HG03066 (cell line): ENCODE measurements at regions not wholly inside any gene's neighbourhood (a gene's known extent, or its start where the extent isn't known, plus 50 kb on each side); places are given as distances from the start of the nearest gene placed in this dataset.
"Not testable (repeated sequence)": the region's sequence is repeated elsewhere in the genome, so short reads cannot be mapped to it uniquely, and the experiment has no call there.

Experiments used
- ATAC-seq: cut with Tn5 transposase; IDR thresholded peaks from one replicate; pipeline ENCODE4 v1.9.1; 2021; ENCODE audit warnings: low read depth; ENCODE audit not compliant: unreplicated experiment

- no peak for ATAC-seq
Observed at GRCh38 chr10:63077800-63078199, 55.3 kb upstream of the NRBF2 start.

GRCh38 chr10:63072951-63073350 lies 60.2 kb upstream of the NRBF2 start:
- ATAC-seq: no peak

DNA sequence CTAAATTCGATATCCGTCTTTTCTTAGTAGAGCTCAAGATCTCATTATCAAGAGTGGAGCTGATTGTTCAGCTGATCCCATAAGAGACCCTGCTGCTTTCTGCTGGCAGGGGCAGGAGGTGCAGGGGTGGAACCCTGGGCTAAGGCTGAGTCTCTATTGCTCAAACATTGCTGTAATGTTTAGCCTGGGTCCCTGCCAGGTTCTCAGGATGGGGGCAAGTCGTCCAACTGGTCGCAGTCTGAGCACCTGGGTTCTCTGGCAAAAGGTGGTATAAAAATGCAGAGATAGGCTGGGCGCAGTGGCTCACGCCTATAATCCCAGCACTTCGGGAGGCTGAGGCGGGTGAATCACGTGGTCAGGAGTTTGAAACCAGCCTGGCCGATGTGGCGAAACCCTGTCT lies 62.0 kb upstream of the NRBF2 start:
- no peak for ATAC-seq

- ATAC-seq: no peak
Observed at GRCh38 chr10:63069318-63069717, 63.8 kb upstream of the NRBF2 start.

GRCh38 chr10:63068246-63068645 lies 64.9 kb upstream of the NRBF2 start:
- no peak for ATAC-seq

DNA sequence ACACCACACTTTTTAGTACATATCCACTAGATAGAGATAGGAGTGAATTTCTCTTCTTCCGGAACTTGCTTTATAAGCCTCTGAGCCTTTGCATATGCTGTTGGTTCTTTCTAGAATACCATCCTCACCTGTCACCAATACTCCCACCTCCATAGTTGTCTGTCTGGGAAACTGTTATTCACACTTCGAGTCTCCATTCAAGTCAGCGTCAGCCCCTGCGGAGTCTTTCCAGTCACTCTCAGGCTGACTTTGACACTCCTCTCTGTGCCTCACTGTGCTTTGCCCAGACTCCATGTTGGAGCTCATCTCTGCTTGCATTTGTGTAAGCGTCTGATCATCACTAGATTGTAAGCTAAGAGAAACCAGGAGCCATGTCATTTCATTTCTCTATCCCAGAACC lies 66.5 kb upstream of the NRBF2 start:
- ATAC-seq: no peak

DNA sequence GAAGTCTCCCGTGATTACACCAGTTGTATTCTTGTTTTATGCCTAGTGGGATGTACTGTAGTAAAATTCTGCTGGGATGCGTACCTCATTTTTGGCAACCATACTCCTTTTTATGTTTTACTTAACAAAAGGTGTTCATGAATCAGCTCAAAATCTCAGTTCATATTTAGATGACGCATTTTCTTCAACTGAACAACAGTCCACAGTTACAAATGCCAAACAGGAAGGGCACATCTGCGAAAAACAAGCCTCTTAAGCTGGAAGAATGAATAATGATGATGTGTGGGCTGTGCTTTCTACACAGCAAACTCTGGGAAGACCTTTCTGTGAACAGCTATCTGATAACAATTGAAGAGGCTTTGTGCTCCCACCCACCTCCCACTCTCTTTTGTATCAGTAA lies 68.4 kb upstream of the NRBF2 start:
- ATAC-seq: no peak

GRCh38 chr10:63058236-63058635 lies 74.9 kb upstream of the NRBF2 start:
- no peak for ATAC-seq

- ATAC-seq: no peak
Observed at GRCh38 chr10:63057509-63057908, 75.6 kb upstream of the NRBF2 start.

GRCh38 chr10:63055705-63056104 lies 77.4 kb upstream of the NRBF2 start:
- ATAC-seq: no peak

- ATAC-seq: no peak
Observed at GRCh38 chr10:63054889-63055611, 78.1 kb upstream of the NRBF2 start.

DNA sequence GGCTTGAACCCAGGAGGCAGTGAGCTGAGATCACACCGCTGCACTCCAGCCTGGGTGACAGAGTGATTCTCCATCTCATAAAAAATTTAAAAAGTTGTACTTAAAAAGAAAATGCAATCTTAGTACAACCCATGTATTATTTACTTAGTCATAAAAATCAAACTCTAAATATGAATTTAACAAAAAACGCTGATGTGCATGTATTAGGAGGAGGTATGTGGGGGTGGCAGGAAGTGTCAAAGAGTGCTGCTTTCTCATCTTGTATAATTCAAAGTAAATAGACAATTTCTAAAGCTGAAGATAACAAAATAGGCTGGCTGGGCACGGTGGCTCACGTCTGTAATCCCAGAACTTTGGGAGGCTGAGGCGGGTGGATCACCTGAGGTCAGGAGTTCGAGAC lies 81.0 kb upstream of the NRBF2 start:
- ATAC-seq: no peak

DNA sequence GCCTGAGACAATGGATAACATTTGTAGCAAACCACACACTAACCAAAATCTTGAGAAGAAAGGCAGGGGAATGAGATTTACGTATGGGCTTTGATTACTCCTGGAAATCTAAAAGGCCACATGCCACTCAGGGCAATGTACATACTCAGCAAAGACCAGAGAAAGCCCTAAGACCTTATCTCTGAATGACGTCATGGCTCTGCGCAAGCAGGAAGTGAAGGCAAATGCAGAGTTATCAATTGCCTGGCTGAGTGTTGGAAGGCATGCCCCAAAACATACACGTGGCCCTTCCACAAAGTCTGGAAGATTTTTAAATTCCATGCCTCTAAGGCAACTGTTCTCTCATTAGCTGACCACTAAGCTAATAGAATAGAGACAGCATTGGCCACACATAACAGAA lies 90.9 kb upstream of the NRBF2 start:
- no peak for ATAC-seq

- not testable (repeated sequence) for ATAC-seq
Observed at GRCh38 chr10:63033616-63034185, 99.4 kb upstream of the NRBF2 start.

GRCh38 chr10:63030536-63030935 lies 102.6 kb upstream of the NRBF2 start:
- no peak for ATAC-seq

GRCh38 chr10:63027531-63027930 lies 105.6 kb upstream of the NRBF2 start:
- no peak for ATAC-seq

- ATAC-seq: no peak
Observed at GRCh38 chr10:63021225-63021624, 111.9 kb upstream of the NRBF2 start.

DNA sequence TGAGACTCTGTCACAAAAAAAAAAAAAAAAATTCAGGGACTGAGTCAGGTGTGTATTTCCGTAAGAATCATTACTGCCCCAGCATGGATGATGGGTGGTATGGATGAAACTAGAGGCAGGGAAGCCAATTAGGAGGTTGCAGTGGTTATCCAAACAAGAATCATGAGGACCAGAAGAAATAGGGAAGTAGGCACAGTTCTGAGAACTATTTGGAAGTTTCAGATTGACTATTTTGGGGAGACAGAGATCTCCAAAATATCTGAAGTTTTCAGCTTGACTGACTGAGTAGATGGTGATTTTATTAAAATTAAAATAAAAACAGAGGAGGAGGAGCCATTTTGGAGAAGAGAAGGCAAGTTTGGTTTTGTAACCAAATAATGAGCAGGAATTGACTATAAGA lies 119.4 kb upstream of the NRBF2 start:
- no peak for ATAC-seq

GRCh38 chr10:63012623-63013022 lies 120.5 kb upstream of the NRBF2 start:
- no peak for ATAC-seq

DNA sequence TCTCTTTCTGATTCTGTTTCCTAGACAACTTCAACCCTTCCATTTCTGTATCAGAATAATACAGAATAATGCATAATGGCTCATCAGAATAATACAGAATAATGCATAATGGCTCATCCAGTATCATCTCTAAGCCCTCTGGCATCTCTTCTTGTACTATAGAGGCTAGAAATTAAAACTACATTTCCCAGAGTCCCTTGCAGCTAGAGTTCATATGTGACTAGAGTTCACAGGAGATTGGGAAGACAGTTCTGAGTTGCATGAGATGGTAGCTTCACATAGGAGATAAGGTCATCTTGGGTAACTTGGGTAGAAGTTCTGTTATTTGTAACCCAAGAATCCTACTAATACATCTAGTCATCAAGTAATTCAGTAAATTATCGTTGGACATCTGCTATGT lies 122.9 kb upstream of the NRBF2 start:
- no peak for ATAC-seq

GRCh38 chr10:63008491-63008890 lies 124.6 kb upstream of the NRBF2 start:
- no peak for ATAC-seq

DNA sequence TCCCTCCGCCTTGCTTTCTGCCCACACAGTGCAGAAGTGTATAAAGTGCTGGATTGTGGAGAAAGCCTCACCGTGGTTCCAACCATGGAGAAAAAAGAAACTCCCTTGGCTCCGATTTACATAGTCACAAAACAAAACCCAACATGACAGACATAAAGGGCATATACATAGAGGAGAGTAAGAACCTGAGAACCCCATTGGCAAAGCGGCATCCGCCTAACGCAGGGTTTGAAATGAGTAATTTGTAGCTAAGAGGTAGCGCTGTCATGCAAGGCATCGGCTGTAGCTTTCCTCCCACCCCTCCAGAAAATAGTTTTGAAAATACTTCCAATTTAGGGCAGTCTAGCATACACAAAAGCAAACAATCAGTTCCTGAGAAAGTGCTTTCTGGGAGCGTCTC lies 126.0 kb upstream of the NRBF2 start:
- no peak for ATAC-seq

- ATAC-seq: no peak
Observed at GRCh38 chr10:63005246-63005645, 127.9 kb upstream of the NRBF2 start.
